ENCODE measurements at regions not wholly inside any gene's neighbourhood (a gene's known extent, or its start where the extent isn't known, plus 50 kb on each side); places are given as distances from the start of the nearest gene placed in this dataset.

- H3K27ac Mint-ChIP-seq = no peak overlapping the region
- peaks cover 12 to 14% of the 10 kb centered on the region in 2 donors for H3K9me3 Mint-ChIP-seq
- no peak overlapping the region for H3K4me3 Mint-ChIP-seq
- H3K27me3 Mint-ChIP-seq = no peaks in the 10 kb centered on the region
- no peak for DNase-seq
- no peaks in the 10 kb centered on the region for H3K36me3 Mint-ChIP-seq (ENCODE audit: insufficient read depth)
- no peak for ATAC-seq (replicated peaks)
- no peaks in the 10 kb centered on the region for H3K4me1 Mint-ChIP-seq (ENCODE audit: low read depth in 2 of 2)
Observed at GRCh38 chr2:138221358-138221757, 257.1 kb downstream of the HNMT start.

GRCh38 chr2:138223319-138223718, 259.0 kb downstream of the HNMT start:
- DNase-seq (no peak), ATAC-seq (replicated peaks) (no peak)
- Mint-ChIP-seq H3K27me3 (no peaks in the 10 kb centered on the region), H3K9me3 (peaks cover 8 to 9% of the 10 kb centered on the region in 2 donors), H3K4me3 (no peak overlapping the region), H3K4me1 (ENCODE audit: low read depth in 2 of 2) (no peaks in the 10 kb centered on the region), H3K36me3 (ENCODE audit: insufficient read depth) (no peaks in the 10 kb centered on the region), H3K27ac (no peak overlapping the region)

GRCh38 chr2:138227195-138227594, 262.9 kb downstream of the HNMT start:
- H3K4me1 Mint-ChIP-seq (ENCODE audit: low read depth in 2 of 2) = no peaks in the 10 kb centered on the region
- H3K4me3 Mint-ChIP-seq = no peak overlapping the region
- H3K36me3 Mint-ChIP-seq (ENCODE audit: insufficient read depth) = no peaks in the 10 kb centered on the region
- H3K27ac Mint-ChIP-seq = no peak overlapping the region
- no peaks in the 10 kb centered on the region for H3K27me3 Mint-ChIP-seq
- H3K9me3 Mint-ChIP-seq = peaks cover 5 to 8% of the 10 kb centered on the region in 2 donors
- DNase-seq = no peak
- no peak for ATAC-seq (replicated peaks)

- no peak for DNase-seq
- no peaks in the 10 kb centered on the region for H3K4me1 Mint-ChIP-seq (ENCODE audit: low read depth in 2 of 2)
- no peak overlapping the region for H3K27ac Mint-ChIP-seq
- peaks cover 7 to 11% of the 10 kb centered on the region in 2 donors for H3K9me3 Mint-ChIP-seq
- ATAC-seq (replicated peaks) = no peak
- no peaks in the 10 kb centered on the region for H3K27me3 Mint-ChIP-seq
- no peaks in the 10 kb centered on the region for H3K36me3 Mint-ChIP-seq (ENCODE audit: insufficient read depth)
- H3K4me3 Mint-ChIP-seq = no peak overlapping the region
Observed at GRCh38 chr2:138228101-138228500, 263.8 kb downstream of the HNMT start.

GRCh38 chr2:138234265-138234664, 267.3 kb upstream of the SPOPL start:
- Mint-ChIP-seq H3K4me1 (ENCODE audit: low read depth in 2 of 2) (no peaks in the 10 kb centered on the region), H3K36me3 (ENCODE audit: insufficient read depth) (no peaks in the 10 kb centered on the region), H3K27ac (no peak overlapping the region), H3K27me3 (no peaks in the 10 kb centered on the region), H3K4me3 (no peak overlapping the region), H3K9me3 (peaks cover 6 to 13% of the 10 kb centered on the region in 2 donors)
- no peak for ATAC-seq (replicated peaks)
- no peak for DNase-seq

GRCh38 chr2:138235041-138235440, 266.5 kb upstream of the SPOPL start:
- no peaks in the 10 kb centered on the region for H3K4me1 Mint-ChIP-seq (ENCODE audit: low read depth in 2 of 2)
- H3K27me3 Mint-ChIP-seq = no peaks in the 10 kb centered on the region
- H3K36me3 Mint-ChIP-seq (ENCODE audit: insufficient read depth) = no peaks in the 10 kb centered on the region
- H3K4me3 Mint-ChIP-seq = no peak overlapping the region
- H3K9me3 Mint-ChIP-seq = peaks cover 6 to 13% of the 10 kb centered on the region in 2 donors
- ATAC-seq (replicated peaks) (no peak), DNase-seq (no peak)
- no peak overlapping the region for H3K27ac Mint-ChIP-seq

- H3K4me3 Mint-ChIP-seq = no peak overlapping the region
- ATAC-seq (replicated peaks) (no peak), DNase-seq (no peak)
- H3K27ac Mint-ChIP-seq = no peak overlapping the region
- no peaks in the 10 kb centered on the region for H3K27me3 Mint-ChIP-seq
- H3K9me3 Mint-ChIP-seq = peaks cover 6 to 13% of the 10 kb centered on the region in 2 donors
- no peaks in the 10 kb centered on the region for H3K36me3 Mint-ChIP-seq (ENCODE audit: insufficient read depth)
- no peaks in the 10 kb centered on the region for H3K4me1 Mint-ChIP-seq (ENCODE audit: low read depth in 2 of 2)
Observed at GRCh38 chr2:138236142-138236541, 265.4 kb upstream of the SPOPL start.

GRCh38 chr2:138237667-138238384, 263.7 kb upstream of the SPOPL start:
- ATAC-seq (replicated peaks) = no peak
- H3K9me3 Mint-ChIP-seq = peaks cover 6 to 19% of the 10 kb centered on the region in 2 donors
- H3K36me3 Mint-ChIP-seq (ENCODE audit: insufficient read depth) = no peaks in the 10 kb centered on the region
- H3K4me3 Mint-ChIP-seq = no peak overlapping the region
- no peak for DNase-seq
- H3K27ac Mint-ChIP-seq = no peak overlapping the region
- no peaks in the 10 kb centered on the region for H3K4me1 Mint-ChIP-seq (ENCODE audit: low read depth in 2 of 2)
- no peaks in the 10 kb centered on the region for H3K27me3 Mint-ChIP-seq

GRCh38 chr2:138238908-138239307, 262.7 kb upstream of the SPOPL start:
- Mint-ChIP-seq H3K4me3 (no peak overlapping the region), H3K9me3 (peaks cover 2 to 12% of the 10 kb centered on the region in 2 donors), H3K4me1 (ENCODE audit: low read depth in 2 of 2) (no peaks in the 10 kb centered on the region), H3K27me3 (no peaks in the 10 kb centered on the region), H3K27ac (no peak overlapping the region), H3K36me3 (ENCODE audit: insufficient read depth) (no peaks in the 10 kb centered on the region)
- DNase-seq (no peak), ATAC-seq (replicated peaks) (no peak)

- no peaks in the 10 kb centered on the region for H3K4me1 Mint-ChIP-seq (ENCODE audit: low read depth in 2 of 2)
- ATAC-seq (replicated peaks) (no peak), DNase-seq (no peak)
- no peak overlapping the region for H3K4me3 Mint-ChIP-seq
- no peaks in the 10 kb centered on the region for H3K36me3 Mint-ChIP-seq (ENCODE audit: insufficient read depth)
- H3K9me3 Mint-ChIP-seq = peaks cover 2 to 7% of the 10 kb centered on the region in 2 donors
- H3K27ac Mint-ChIP-seq = no peak overlapping the region
- no peaks in the 10 kb centered on the region for H3K27me3 Mint-ChIP-seq
Observed at GRCh38 chr2:138239902-138240491, 261.6 kb upstream of the SPOPL start.

GRCh38 chr2:138243372-138243771, 258.2 kb upstream of the SPOPL start:
- no peaks in the 10 kb centered on the region for H3K36me3 Mint-ChIP-seq (ENCODE audit: insufficient read depth)
- DNase-seq (no peak), ATAC-seq (replicated peaks) (no peak)
- H3K9me3 Mint-ChIP-seq = peaks cover 2 to 7% of the 10 kb centered on the region in 2 donors
- H3K27me3 Mint-ChIP-seq = no peaks in the 10 kb centered on the region
- no peak overlapping the region for H3K27ac Mint-ChIP-seq
- H3K4me3 Mint-ChIP-seq = no peak overlapping the region
- H3K4me1 Mint-ChIP-seq (ENCODE audit: low read depth in 2 of 2) = no peaks in the 10 kb centered on the region

- no peaks in the 10 kb centered on the region for H3K36me3 Mint-ChIP-seq (ENCODE audit: insufficient read depth)
- H3K27ac Mint-ChIP-seq = no peak overlapping the region
- no peak overlapping the region for H3K4me3 Mint-ChIP-seq
- no peaks in the 10 kb centered on the region for H3K27me3 Mint-ChIP-seq
- no peaks in the 10 kb centered on the region for H3K4me1 Mint-ChIP-seq (ENCODE audit: low read depth in 2 of 2)
- peaks cover 2 to 7% of the 10 kb centered on the region in 2 donors for H3K9me3 Mint-ChIP-seq
- DNase-seq (no peak), ATAC-seq (replicated peaks) (no peak)
Observed at GRCh38 chr2:138244501-138244925, 257.1 kb upstream of the SPOPL start.

- H3K4me3 Mint-ChIP-seq = no peak overlapping the region
- DNase-seq = no peak
- H3K36me3 Mint-ChIP-seq (ENCODE audit: insufficient read depth) = no peaks in the 10 kb centered on the region
- H3K27me3 Mint-ChIP-seq = no peaks in the 10 kb centered on the region
- peaks cover 2 to 7% of the 10 kb centered on the region in 2 donors for H3K9me3 Mint-ChIP-seq
- H3K4me1 Mint-ChIP-seq (ENCODE audit: low read depth in 2 of 2) = no peaks in the 10 kb centered on the region
- H3K27ac Mint-ChIP-seq = no peak overlapping the region
- ATAC-seq (replicated peaks) = no peak
Observed at GRCh38 chr2:138245310-138245709, 256.3 kb upstream of the SPOPL start.

GRCh38 chr2:138247302-138247701, 254.3 kb upstream of the SPOPL start:
- DNase-seq (no peak), ATAC-seq (replicated peaks) (no peak)
- H3K4me3 Mint-ChIP-seq = no peak overlapping the region
- no peaks in the 10 kb centered on the region for H3K4me1 Mint-ChIP-seq (ENCODE audit: low read depth in 2 of 2)
- no peaks in the 10 kb centered on the region for H3K27me3 Mint-ChIP-seq
- no peak overlapping the region for H3K27ac Mint-ChIP-seq
- H3K9me3 Mint-ChIP-seq = peaks cover under 1 to 2% of the 10 kb centered on the region in 2 donors
- H3K36me3 Mint-ChIP-seq (ENCODE audit: insufficient read depth) = no peaks in the 10 kb centered on the region
